AG04449 (cell line): ENCODE measurements at regions not wholly inside any gene's neighbourhood (a gene's known extent, or its start where the extent isn't known, plus 50 kb on each side); places are given as distances from the start of the nearest gene placed in this dataset.

Experiments
- CTCF ChIA-PET: fragments of 350-600 bp; formaldehyde crosslinking; extraction: SDS; loops from one replicate; lab custom pipeline; 2021; ENCODE audit warnings: antibody characterized with exemption; lab: Yijun Ruan, JAX
- POLR2A ChIA-PET: fragments of 400-600, 350-600 bp; formaldehyde crosslinking; extraction: SDS; loops from one replicate; lab custom pipeline; 2020; ENCODE audit warnings: antibody characterized with exemption, inconsistent platforms; lab: Yijun Ruan, JAX
- DNase-seq: peaks from one replicate; pipeline ENCODE4 v3.0.0-alpha.2; 2010; ENCODE audit warnings: low read depth, low spot score
- H3K4me3 ChIP-seq: 2 replicates; pipeline ENCODE4 v1.5.1; 2011; ENCODE audit warnings: low read depth, mild to moderate bottlenecking, control low read depth, low read length
- CTCF ChIP-seq: IDR thresholded peaks from one replicate; pipeline ENCODE4 v1.5.1; 2011; ENCODE audit warnings: mild to moderate bottlenecking, moderate library complexity, low read length, control low read depth, inconsistent platforms; ENCODE audit not compliant: insufficient read depth; ENCODE audit errors: missing control alignments

- no peak for TF ChIP-seq CTCF
- CTCF ChIA-PET, result interaction anchor here (1.4 to 1.6 kb wide), 3 partner anchors 11 to 142 kb away, joined by 3 to 6 read pairs (median 3); no protein-coding TSS in a partner anchor
- H3K4me3 ChIP-seq, result no peak overlapping the region
- DNase-seq, result peak; percentile 46
- POLR2A ChIA-PET, result interaction anchor here (0.5 to 0.8 kb wide), 2 partner anchors 12 to 96 kb away, joined by 3 read pairs; no protein-coding TSS in a partner anchor
These were observed 53.7 kb upstream of the OTOGL start for GRCh38 chr12:80045594-80045993.

- CTCF ChIA-PET, result no interaction called here
- peak; percentile 58 for DNase-seq
These were observed 54.7 kb upstream of the OTOGL start for GRCh38 chr12:80044694-80045046.

DNA sequence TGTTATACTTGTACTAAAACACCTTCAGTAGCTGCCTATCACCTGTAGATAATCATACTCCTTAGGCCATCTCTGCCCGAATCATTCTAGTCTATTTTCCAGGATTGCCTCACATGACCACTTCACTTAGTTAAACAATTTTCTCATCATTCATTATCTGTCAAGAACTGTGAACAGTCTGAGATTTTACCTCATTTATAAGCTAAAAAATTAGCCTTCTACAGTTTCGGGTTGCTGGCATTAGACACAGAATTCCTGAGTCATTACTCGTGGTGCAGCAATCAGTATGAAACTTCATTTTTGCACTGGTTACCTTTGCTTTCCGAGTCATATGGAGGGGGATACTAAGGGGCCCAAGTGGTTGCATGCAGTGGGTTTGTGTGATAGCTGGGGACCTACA, 57.6 kb upstream of the OTOGL start:
- DNase-seq, result no peak
- ChIA-PET POLR2A (interaction anchor here (1.0 kb wide), 1 partner anchor 62 kb away, joined by 4 read pairs; no protein-coding TSS in a partner anchor), CTCF (no interaction called here)
- TF ChIP-seq CTCF, result no peak
- H3K4me3 ChIP-seq, result no peak overlapping the region

More at GRCh38 chr12:80044694-80045046, 54.7 kb upstream of the OTOGL start:
- POLR2A ChIA-PET, result no interaction called here
- H3K4me3 ChIP-seq, result no peak overlapping the region
- no peak for TF ChIP-seq CTCF

GRCh38 chr12:80041071-80041470, 58.3 kb upstream of the OTOGL start:
- no peak for TF ChIP-seq CTCF
- POLR2A ChIA-PET, result interaction anchor here (1.0 kb wide), 1 partner anchor 62 kb away, joined by 4 read pairs; no protein-coding TSS in a partner anchor
- CTCF ChIA-PET, result no interaction called here

DNA sequence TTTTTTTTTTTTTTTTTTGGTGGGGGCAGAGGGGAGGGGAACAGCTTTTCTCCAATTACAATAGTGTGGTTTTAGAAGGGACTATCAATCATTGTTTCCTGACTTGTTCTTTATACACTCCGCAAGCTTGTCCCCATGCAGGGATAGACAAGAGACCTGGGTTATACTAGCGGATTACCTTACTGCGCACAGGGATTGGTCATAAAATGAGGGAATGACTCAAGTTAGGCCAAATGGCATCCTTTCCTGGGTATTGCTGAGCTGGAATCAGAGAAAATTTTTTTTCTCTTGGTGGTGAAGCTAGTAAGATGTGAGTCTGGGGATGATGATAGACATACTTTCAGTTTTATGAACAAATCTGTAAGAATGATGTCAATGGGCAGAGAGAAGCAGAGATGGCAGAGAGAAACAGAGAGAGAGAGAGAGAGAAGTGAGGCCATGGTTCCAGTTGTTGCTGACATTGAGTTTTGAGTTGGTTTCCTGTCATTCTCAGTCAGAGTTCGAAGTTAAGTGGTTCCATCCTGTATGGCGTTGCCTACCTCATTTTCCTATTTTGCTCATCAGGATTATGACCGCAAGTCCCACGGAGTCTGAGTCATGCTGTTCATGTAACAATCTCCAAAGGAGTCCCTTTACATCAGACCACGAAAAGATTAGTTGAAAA, 59.1 kb upstream of the OTOGL start:
- no peak for DNase-seq
- ChIA-PET CTCF (no interaction called here), POLR2A (interaction anchor here (0.6 to 1.1 kb wide), 2 partner anchors 106 to 166 kb away, joined by 3 to 4 read pairs; no protein-coding TSS in a partner anchor)
- no peak overlapping the region for H3K4me3 ChIP-seq
- no peak for TF ChIP-seq CTCF

More at GRCh38 chr12:80041071-80041470, 58.3 kb upstream of the OTOGL start:
- DNase-seq, result no peak
- H3K4me3 ChIP-seq, result no peak overlapping the region

GRCh38 chr12:80038062-80038560, 61.2 kb upstream of the OTOGL start:
- H3K4me3 ChIP-seq, result no peak overlapping the region
- no peak for DNase-seq
- POLR2A ChIA-PET, result no interaction called here
- CTCF ChIA-PET, result no interaction called here
- TF ChIP-seq CTCF, result no peak
